ENCODE measurements at regions not wholly inside any gene's neighbourhood (a gene's known extent, or its start where the extent isn't known, plus 50 kb on each side); places are given as distances from the start of the nearest gene placed in this dataset.

DNA sequence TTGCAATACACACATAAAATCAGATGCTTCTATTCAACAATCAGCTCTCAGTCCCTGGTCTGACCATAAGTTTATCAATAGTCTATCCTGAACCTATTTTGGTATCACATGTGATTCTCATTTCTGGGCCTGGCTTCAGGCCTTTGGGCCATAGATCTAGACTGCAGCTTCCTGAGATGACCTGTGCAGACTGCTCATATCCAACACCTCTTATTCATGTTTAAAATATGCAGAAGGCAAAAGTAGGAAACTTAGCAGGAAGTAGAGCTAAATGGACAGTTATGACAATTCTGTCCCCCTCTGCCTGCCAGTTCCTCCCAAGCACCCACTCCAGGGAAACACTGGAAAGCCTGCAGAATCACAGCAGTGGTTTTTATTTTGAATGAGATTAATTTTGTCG is 53.3 kb downstream of the C7orf25 start:
- Mint-ChIP-seq H3K27ac (no peak overlapping the region), H3K27me3 (peaks cover 77% of the 10 kb centered on the region), H3K4me3 (no peak overlapping the region), H3K9me3 (peaks cover 16 to 27% of the 10 kb centered on the region in 2 donors), H3K4me1 (peaks cover 17% of the 10 kb centered on the region)
- ATAC-seq (no peak), DNase-seq (no peak)

DNA sequence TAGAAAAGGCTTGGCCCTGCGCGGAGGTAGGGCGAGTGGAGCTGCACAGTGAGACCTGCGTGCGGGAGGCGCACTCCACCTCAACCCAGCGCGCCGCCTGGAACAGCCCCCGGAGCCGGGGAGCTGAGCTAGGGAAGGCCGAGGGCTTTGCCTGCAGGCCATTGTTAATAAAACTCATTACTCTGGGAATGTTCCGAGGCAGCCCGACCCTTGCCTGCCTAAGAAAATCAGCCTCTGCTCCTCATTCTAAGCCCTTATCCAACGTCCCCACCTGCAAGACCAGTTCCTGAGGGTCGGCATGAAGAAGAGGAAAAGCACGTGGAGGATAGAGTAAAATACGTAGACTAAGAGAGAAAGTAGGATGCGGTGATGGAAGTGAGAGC is 55.3 kb downstream of the C7orf25 start:
- H3K4me1 Mint-ChIP-seq: peaks cover 17% of the 10 kb centered on the region
- ATAC-seq (peak; percentile 33), DNase-seq (no peak)
- H3K27me3 Mint-ChIP-seq: peaks cover 75% of the 10 kb centered on the region
- H3K4me3 Mint-ChIP-seq: peak overlapping the region; percentile 89 to 92
- peaks cover 7 to 9% of the 10 kb centered on the region in 2 donors for H3K9me3 Mint-ChIP-seq
- H3K27ac Mint-ChIP-seq: peak overlapping the region in 1 of 2 donors; percentile 79

DNA sequence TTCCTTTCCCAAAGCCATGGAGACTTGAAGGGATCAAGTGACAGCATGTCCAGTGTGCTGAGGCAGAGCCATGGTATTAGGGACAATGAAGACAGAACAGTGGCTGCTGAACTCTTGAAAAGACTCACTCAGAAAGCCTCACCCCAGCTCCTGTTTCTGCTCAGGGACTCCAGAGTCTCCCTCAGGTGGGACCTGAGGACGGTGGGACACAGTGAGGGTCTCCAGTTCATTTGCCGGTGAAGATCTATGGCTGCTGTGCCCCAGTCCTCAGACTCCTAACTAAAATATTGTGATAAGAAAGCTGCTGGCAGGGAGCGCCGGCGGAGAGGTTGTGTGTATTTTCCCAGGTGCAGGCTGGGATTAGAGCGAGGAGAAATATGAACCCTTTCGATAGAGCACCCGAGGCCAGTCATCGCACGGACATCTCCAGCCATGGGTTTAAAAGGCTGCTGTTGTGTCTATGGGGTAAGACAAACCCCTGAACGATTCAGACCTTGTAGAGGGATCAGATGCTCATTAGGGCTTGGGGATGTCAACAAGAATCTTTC is 57.2 kb downstream of the C7orf25 start:
- ATAC-seq (no peak), DNase-seq (no peak)
- Mint-ChIP-seq H3K9me3 (no peaks in the 10 kb centered on the region), H3K4me3 (no peak overlapping the region), H3K27ac (peak overlapping the region in 1 of 2 donors; percentile 36), H3K4me1 (peaks cover 17% of the 10 kb centered on the region), H3K27me3 (peaks cover 72% of the 10 kb centered on the region)

DNA sequence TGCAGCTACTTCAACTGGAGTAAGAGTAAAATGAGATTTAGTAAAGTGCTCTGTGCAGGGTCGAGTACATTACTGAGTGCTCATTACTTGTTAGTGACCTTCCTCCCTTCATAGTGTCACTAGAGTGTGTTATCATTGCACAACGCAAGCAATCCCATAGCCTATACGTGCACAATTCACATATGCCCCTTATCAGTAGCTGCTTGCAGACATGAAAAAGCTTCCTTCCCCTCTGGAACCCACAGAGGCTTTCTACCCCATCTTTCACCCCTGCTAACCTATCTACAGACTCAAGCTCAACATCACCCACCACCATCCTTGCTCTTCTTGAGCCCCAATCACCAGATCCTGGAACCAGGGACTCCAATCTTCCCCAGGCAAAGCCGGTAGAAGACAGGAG is 59.3 kb downstream of the C7orf25 start:
- H3K4me3 Mint-ChIP-seq: no peak overlapping the region
- H3K9me3 Mint-ChIP-seq: no peaks in the 10 kb centered on the region
- H3K27me3 Mint-ChIP-seq: peaks cover 65% of the 10 kb centered on the region
- H3K27ac Mint-ChIP-seq: no peak overlapping the region
- peaks cover 12% of the 10 kb centered on the region for H3K4me1 Mint-ChIP-seq
- no peak for ATAC-seq
- DNase-seq: no peak

DNA sequence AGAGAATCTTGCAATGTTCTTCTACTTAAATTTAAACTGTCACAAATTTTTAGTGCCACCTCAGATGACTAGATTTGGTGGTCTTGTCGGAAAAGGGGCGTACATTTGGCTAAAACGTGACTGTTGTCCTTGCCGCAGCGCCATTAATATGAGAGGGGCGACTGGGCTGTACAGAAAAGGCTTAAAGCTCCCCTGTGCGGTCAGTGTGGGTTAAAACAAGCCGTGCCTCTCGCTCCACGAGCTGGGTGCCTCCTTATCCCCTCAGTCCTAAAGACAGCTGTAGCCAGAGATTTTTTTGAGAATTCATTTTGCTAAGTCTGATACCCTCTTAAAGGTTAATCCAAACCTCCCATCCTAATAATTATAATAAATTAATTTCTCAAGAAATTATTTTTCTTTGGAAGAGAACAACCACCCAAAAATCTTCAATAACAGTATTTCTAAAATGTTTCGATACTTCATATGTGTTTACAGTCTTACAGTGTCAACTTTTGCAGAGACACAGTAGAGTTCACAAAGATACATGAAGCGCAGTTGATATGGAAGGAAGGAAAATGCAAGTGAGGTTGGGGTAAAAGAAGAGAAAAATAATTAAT is 68.6 kb downstream of the C7orf25 start:
- Mint-ChIP-seq H3K4me1 (no peaks in the 10 kb centered on the region), H3K4me3 (no peak overlapping the region), H3K27me3 (peaks cover 61% of the 10 kb centered on the region), H3K9me3 (peaks cover 10 to 12% of the 10 kb centered on the region in 2 donors), H3K27ac (no peak overlapping the region)
- DNase-seq (peak; percentile 20 to 23), ATAC-seq (peak; percentile 75)

DNA sequence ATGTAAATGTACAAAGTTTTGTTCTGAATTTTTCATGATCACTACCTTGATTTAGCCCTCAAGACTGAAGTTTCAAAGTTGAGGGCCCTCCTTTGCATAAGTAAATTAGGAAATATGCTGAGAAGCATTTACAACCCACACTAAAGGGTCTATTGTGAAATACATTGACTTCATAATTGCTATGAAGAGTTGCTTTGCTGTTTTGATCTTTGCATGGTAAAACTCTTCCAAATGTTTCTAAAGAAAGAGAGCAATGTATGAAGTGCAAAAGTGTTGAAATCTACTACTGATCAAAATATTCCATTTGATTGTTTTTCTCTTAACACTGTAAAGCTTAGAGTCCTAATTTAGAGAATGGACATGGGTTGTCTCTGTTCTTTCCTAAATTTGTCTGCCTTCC is 77.2 kb downstream of the C7orf25 start:
- H3K27me3 Mint-ChIP-seq: peaks cover 48% of the 10 kb centered on the region
- no peaks in the 10 kb centered on the region for H3K9me3 Mint-ChIP-seq
- no peak for DNase-seq
- H3K4me3 Mint-ChIP-seq: no peak overlapping the region
- no peak for ATAC-seq
- no peaks in the 10 kb centered on the region for H3K4me1 Mint-ChIP-seq
- H3K27ac Mint-ChIP-seq: no peak overlapping the region

DNA sequence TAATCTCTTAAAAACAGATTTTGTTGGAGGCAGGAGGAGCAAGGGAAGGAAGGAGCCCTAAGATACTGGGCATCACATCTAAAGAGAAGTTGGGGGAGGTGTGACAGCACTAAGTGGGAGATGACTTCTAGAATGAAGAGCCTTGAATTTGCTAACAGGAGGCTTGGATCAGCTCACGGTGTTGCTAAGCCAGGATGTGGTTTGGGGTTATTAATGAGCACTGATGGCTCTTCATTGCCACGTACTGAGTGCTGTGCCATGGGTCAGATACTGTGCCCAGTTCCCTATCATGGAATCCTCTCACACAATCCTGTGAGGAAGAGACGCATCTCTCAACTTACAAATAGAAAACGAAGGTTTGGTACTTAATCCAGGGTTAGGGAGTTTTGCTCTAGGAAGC is 78.5 kb downstream of the C7orf25 start:
- H3K27me3 Mint-ChIP-seq: peaks cover 48% of the 10 kb centered on the region
- H3K9me3 Mint-ChIP-seq: no peaks in the 10 kb centered on the region
- DNase-seq (no peak), ATAC-seq (no peak)
- no peak overlapping the region for H3K27ac Mint-ChIP-seq
- H3K4me3 Mint-ChIP-seq: no peak overlapping the region
- no peaks in the 10 kb centered on the region for H3K4me1 Mint-ChIP-seq

DNA sequence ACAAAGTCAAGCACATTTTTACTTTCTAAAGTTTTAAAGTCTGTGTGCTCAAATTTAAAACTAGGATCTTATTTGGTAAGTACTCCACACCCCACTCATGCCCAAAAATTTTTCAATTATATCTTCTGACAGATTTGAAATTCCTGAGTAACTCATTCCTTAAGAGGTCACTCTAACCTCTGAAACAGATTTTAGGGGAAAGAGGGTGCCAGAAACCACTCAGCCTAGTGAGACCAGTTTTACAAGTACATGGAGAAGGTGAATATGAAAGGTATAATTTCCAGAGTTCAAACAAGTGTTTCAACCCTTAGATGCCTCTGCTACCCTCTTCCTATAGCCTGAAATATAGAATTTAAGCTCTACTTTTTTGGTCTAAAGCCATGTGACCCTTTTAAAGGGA is 79.2 kb downstream of the C7orf25 start:
- no peak overlapping the region for H3K27ac Mint-ChIP-seq
- H3K4me1 Mint-ChIP-seq: no peaks in the 10 kb centered on the region
- no peak overlapping the region for H3K4me3 Mint-ChIP-seq
- DNase-seq: no peak
- H3K27me3 Mint-ChIP-seq: peaks cover 45% of the 10 kb centered on the region
- no peaks in the 10 kb centered on the region for H3K9me3 Mint-ChIP-seq
- no peak for ATAC-seq

DNA sequence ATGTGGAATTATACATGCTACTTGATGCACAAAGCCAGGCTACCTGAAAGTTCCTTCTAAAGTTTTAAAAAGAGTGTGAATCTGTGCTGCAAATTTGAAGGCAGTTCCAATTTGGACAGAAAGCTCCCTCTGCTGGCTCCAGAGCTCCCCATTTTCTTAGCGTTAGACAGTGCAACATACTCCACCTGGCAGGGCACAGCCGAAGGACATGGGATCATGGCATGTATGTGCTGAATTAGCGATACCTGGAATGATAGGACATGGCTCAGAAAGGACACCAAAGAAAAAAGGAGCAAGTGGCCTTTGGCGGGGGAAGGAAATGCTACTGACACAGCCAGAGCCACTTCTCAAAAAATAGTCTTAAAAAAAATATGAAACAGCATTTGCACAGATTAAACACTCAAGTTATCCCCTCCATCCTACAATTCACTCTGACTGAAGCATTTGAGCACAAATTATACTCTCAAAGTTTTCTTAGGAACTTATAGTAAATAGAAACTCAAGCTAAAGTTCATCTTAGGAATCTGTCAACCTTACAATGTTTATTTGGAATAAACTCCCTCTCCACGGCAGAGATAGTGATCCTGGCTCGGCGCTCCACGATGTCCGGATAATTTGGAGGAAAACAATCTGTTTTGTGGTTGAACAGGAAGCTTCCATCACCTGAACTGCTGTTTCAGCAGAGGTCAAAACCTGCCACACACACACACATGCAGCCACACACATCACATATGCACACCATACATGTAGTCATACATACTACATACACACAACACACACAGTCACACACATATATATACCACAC is 80.0 kb downstream of the C7orf25 start:
- no peak overlapping the region for H3K27ac Mint-ChIP-seq
- no peaks in the 10 kb centered on the region for H3K4me1 Mint-ChIP-seq
- ATAC-seq (no peak), DNase-seq (no peak)
- H3K9me3 Mint-ChIP-seq: no peaks in the 10 kb centered on the region
- peaks cover 45% of the 10 kb centered on the region for H3K27me3 Mint-ChIP-seq
- H3K4me3 Mint-ChIP-seq: no peak overlapping the region

DNA sequence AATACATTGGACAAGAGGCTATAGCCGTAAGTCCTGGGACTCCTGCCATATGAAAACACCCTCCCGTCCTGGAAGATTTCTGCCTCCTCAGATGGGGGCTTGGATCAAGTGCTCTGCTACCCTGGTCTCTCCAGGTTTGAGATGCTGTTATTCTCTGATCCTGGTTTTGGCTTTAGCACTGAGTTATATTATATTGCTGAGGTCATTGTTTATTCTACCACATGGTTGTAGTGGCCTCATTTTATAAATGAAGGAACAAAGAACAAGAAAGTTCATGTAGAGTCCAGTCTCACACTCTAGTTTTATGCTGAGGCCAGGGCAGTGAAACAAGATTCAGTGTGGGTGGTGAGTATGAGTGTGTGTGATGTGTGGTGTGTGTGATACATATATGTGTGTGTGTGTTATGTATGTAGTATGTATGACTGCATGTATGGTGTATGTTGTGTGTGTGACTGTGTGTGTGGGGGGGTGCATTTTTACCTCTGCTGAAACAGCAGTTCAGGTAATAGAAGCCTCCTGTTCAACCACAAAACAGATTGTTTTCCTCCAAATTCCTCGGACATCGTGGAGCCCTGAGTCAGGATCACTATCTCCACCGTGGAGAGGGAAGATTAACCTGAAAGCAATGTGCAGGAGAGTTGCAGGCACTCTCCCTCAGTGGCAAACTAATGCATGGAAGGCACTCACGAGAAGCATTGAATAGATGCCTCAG is 80.7 kb downstream of the C7orf25 start:
- Mint-ChIP-seq H3K4me3 (no peak overlapping the region), H3K9me3 (no peaks in the 10 kb centered on the region), H3K27me3 (peaks cover 45% of the 10 kb centered on the region), H3K4me1 (no peaks in the 10 kb centered on the region), H3K27ac (no peak overlapping the region)
- DNase-seq (no peak), ATAC-seq (no peak)

DNA sequence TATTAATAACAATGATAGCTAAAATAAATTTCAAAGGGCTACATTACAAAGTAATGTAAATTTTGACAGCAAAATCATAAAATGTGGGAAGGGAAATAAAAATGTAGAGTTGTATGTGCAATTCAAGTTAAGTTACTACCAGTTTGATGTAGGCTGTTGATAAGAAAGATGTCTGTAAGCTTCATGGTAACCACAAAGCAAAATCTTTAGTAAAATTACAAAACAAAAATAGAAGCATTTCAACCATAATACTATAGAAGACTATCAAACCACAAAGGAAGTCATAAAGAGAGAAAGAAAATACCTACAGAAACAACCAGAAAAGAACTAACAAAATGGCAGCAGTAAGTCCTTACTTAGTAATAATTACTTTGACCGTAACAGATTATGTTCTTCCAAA is 99.1 kb downstream of the C7orf25 start:
- Mint-ChIP-seq H3K27ac (no peak overlapping the region), H3K27me3 (peaks cover 24% of the 10 kb centered on the region), H3K4me3 (no peak overlapping the region), H3K4me1 (no peaks in the 10 kb centered on the region), H3K9me3 (peaks cover 12 to 28% of the 10 kb centered on the region in 2 donors)
- DNase-seq (no peak), ATAC-seq (no peak)

DNA sequence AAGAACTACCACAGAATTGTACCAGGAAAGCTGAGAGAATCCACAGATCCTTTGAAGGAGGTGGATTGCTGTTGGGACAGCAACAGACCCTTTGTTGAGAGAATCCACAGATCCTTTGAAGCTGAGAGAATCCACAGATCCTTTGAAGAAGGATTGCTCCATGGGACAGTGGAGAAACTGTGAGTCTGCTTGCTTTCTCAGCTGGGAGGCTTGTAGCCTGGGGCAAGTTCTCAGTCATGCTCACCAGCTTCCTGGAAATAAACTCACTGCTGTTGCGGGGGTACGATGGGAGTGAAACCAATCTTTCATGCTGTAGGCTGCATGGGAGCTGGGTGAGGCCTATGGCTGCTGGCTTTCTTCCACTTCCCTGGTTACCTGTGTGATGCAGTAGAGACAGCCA is 106.3 kb downstream of the C7orf25 start:
- Mint-ChIP-seq H3K27me3 (peaks cover 35% of the 10 kb centered on the region), H3K4me3 (no peak overlapping the region), H3K4me1 (no peaks in the 10 kb centered on the region), H3K27ac (no peak overlapping the region), H3K9me3 (peaks cover 21 to 27% of the 10 kb centered on the region in 2 donors)
- ATAC-seq (no peak), DNase-seq (no peak)

DNA sequence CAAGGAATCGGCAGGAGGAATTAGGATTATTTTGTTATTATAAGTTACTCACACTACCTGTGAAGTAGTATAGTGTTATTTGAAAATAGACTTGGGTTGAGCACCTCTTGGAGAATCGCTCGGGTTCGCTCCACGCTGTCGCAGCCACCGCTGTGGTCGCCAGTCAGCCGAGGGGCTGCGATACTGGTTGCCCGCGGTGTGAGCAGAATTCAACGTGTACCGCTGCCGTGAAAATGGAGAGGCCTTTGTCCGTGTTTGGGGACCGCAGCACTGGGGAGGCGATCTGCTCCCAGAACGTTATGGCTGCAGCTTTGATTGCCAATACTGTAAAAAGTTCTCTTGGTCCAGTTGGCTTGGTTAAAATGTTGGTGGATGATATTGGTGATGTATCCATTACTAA is 117.2 kb downstream of the C7orf25 start:
- H3K4me3 Mint-ChIP-seq: no peak overlapping the region
- no peak overlapping the region for H3K27ac Mint-ChIP-seq
- DNase-seq (no peak), ATAC-seq (no peak)
- peaks cover 7 to 22% of the 10 kb centered on the region in 2 donors for H3K9me3 Mint-ChIP-seq
- no peaks in the 10 kb centered on the region for H3K4me1 Mint-ChIP-seq
- H3K27me3 Mint-ChIP-seq: peaks cover 17% of the 10 kb centered on the region

DNA sequence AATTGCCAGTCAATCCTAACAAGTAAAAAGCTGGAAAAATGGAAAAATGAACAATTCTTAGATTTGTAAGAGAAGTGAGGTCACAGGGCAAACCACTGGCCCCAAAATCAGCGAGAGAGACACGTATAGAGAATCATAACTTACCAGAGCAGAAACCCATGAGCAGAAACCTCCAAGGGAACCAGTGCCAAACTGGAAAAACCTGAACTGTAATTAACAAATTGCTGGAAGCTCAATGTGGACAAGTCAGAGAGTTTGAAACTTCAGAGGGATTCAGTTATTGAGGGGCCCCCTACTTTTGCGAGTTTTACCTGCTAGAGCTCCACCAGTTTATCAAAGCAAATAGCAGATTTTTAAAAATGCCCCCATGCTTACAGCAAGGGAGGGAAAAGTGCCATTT is 119.0 kb downstream of the C7orf25 start:
- H3K4me1 Mint-ChIP-seq: no peaks in the 10 kb centered on the region
- H3K27ac Mint-ChIP-seq: no peak overlapping the region
- peaks cover 0 to 15% of the 10 kb centered on the region in 2 donors for H3K9me3 Mint-ChIP-seq
- no peak overlapping the region for H3K4me3 Mint-ChIP-seq
- no peak for DNase-seq
- no peak for ATAC-seq
- H3K27me3 Mint-ChIP-seq: peaks cover 9% of the 10 kb centered on the region

DNA sequence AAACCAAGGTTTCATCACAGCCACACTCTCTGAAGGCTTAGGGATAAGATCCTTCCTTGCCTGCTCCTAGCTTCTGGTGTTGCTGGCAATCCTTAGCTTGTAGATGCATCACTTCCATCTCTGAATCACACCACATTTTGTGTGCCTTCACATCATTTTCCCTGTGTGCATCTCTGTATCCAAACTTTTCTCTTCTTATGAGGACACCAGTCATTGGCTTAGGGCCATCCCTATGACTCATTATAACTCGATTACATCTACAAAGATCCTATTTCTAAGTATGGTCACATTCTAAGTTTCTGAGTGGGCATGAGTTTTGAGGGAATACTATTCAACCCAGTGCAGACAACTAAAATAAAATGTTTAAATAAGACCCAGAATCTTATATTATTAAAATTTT is 121.7 kb downstream of the C7orf25 start:
- Mint-ChIP-seq H3K9me3 (peaks cover 0 to 15% of the 10 kb centered on the region in 2 donors), H3K4me3 (no peak overlapping the region), H3K4me1 (no peaks in the 10 kb centered on the region), H3K27me3 (peaks cover 9% of the 10 kb centered on the region), H3K27ac (no peak overlapping the region)
- DNase-seq (no peak), ATAC-seq (no peak)

DNA sequence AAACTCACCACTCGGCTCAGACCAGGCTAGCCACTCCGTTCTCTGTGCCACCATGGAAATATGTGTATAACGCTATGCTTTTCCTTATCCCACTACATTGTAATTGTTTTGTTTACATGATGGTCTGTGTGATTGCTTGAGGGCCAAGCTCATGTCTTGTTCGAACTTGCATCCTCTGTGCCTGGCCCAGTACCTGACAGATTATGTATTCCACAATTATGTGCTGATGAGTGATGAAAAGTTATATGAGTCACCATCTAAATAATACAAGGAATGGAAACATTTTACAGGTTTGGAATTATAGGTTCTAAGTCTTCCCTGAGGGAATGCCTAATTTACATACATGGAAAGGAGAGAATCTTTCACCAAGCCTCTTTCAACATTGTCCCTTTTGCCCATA is 137.4 kb downstream of the C7orf25 start:
- Mint-ChIP-seq H3K27me3 (peaks cover 21% of the 10 kb centered on the region), H3K27ac (no peak overlapping the region), H3K4me1 (no peaks in the 10 kb centered on the region), H3K9me3 (peaks cover 10 to 14% of the 10 kb centered on the region in 2 donors), H3K4me3 (no peak overlapping the region)
- ATAC-seq (no peak), DNase-seq (no peak)
